SW 1271 (cell line): ENCODE measurements at regions not wholly inside any gene's neighbourhood (a gene's known extent, or its start where the extent isn't known, plus 50 kb on each side); places are given as distances from the start of the nearest gene placed in this dataset.
"Not testable (repeated sequence)": the region's sequence is repeated elsewhere in the genome, so short reads cannot be mapped to it uniquely, and the experiment has no call there.

Source experiments
- DNase-seq, 2 experiments: peaks; one replicate each; lab custom pipeline; 2025; lab: John Stamatoyannopoulos, UW

DNA sequence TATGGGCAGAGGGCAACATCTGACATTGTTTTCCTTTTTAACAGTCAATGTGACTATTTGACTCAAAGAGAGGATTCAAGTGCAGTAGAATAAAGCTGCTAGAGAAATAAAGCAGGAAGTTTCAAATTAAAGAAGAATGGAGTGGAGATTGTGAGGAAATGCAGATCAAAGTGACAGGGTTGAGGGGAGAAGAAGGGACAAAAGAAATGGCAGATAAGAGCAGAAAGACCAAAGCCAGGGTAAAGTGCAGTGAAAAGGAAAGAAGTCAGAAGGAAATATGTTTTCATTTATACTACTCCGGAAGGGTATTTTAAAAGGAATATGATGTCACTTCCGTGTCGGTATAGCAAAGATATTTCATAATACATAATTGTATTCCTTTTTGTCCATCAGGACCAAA, 297.5 kb upstream of the CRIM1 start:
- no peak for DNase-seq

DNA sequence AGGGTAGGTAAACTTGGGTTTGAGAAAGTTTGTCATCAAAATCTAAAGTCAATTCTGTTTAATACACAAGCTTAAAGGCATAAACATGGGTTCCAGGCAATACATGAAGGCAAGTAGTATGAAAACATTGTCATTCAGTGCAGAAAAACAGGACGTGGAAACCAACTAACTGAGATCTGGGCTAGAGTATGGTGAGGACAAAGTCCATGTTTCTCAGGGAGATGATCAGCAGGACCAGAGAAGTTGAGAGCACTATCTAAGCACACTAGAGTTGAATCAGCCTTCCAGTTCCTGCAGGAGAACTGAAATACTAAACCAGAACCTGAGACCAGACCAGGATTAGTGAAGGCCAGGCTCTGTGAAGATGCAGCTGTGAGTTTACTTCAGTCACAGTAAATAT, 302.8 kb upstream of the CRIM1 start:
- DNase-seq = no peak

DNA sequence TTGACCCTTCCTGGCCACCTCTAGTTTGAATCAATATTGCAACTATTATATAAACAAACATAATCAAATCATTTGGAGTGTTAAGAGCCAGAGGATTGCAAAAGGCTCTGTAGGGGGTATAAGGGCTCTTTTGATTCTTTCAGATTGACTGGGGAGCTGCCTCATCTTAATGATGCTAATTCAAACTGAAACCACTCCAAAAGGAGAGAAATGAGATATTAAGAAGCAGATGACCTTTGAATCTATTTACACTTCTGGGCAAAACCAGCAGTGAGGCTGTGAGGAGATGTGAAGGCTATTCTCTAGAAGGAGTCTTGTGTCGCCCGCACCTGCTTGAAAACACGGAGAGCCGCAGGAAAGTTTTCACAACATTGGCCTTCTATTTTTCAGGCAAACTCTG, 311.2 kb upstream of the CRIM1 start:
- DNase-seq = no peak

GRCh38 chr2:36035137-36035536, 320.4 kb upstream of the CRIM1 start:
- DNase-seq = no peak

GRCh38 chr2:36032046-36032445, 323.5 kb upstream of the CRIM1 start:
- no peak for DNase-seq

GRCh38 chr2:36031471-36031870, 324.1 kb upstream of the CRIM1 start:
- no peak for DNase-seq

DNA sequence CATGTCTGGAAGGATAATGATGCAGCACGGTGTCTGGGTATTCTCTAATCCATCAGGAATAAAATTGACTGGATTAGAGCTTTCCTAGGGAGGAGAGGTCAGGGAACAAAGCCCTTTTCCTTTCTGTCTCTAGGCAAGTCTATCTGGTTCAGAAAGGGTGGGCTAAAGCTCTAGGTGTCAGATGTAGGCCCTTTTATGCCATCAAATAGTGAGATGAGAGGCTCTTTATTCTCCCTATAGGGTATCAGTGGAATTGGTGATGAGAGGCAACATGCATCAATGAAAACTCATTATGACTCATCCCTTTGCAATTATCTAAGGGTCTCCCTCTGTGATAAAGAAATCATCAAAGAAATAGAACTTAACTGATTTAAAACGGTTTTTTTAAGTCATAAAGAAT, 328.0 kb upstream of the CRIM1 start:
- no peak for DNase-seq

- no peak for DNase-seq
These were observed 342.5 kb upstream of the CRIM1 start for GRCh38 chr2:36013064-36013463.

DNA sequence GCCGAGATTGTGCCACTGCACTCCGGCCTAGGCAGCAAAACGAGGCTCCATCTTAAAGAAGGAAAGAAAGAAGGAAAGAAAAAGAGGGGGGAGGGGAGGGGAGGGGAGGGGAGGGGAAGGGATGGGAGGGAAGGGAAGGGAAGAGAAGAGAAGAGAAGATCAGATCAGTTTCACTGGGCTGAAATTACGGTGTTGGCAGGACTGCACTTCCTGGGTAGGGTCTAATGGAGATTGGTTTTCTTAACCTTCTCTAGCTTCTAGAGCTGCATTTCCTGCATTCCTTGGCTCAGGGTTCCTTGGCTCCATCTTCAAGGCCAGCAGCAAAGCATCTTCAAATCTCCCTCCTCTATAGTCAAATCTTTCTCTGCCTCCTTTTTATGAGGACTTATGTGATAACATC, 349.1 kb upstream of the CRIM1 start:
- DNase-seq = no peak

DNA sequence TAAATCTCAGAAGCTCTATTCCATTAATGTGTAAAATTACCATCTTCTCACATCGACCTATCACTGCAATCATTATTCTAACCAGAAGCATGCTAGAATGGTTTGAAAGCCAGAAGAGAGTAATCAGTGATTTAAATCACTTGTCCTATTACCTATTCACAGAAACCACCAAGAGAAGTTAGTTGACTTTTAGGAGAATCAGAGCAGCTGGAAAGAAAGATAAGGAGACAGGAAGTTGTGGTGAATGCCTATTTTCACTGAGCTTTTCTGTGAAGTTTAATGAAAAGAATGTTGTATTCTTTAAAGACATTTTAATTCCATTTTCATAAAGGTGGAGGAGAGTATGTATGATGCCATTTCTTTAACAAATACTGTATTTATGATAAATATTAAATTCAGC, 352.6 kb upstream of the CRIM1 start:
- DNase-seq = no peak

DNA sequence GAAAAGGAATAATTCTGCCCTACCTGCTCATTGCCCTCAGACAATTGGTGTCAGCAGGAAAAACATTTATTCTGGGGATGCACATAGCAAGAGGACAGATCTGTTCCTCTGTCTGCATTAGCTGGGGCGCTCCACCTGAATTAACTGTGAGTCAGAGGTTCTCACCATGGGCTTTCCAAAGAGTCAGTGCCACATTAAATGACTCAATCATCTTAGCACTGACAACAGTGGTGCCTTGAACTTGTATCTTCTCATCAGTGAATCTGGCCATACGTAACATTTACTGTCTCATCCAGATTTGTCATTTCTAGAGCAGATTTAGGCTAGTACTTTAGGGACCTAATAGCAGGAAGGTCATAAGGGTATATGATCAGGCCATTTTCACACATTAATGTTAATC, 358.1 kb upstream of the CRIM1 start:
- DNase-seq = no peak

- DNase-seq = no peak
These were observed 366.1 kb upstream of the CRIM1 start for GRCh38 chr2:35989503-35989902.

- no peak for DNase-seq
These were observed 366.5 kb upstream of the CRIM1 start for GRCh38 chr2:35989040-35989439.

- no peak for DNase-seq
These were observed 368.7 kb upstream of the CRIM1 start for GRCh38 chr2:35986871-35987270.

GRCh38 chr2:35978218-35978617, 377.4 kb upstream of the CRIM1 start:
- DNase-seq = no peak

DNA sequence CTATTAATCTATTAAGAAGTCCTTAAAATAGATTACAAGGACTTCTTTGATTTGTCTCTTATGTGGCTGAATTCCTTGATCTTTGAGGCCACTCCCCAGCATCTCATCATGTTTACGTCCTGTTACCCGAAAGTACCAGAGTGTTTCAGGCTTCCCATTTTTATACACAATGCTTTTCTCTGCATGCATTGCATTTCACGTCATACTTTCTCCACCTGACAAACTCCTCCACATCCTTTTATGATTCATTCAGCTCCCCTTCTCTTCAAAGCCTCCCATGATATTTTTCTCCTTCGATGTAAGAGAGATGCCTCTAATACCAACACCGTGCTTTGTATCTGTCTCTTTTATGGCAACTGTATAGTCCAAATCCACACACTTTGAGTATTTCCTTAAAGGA, 379.0 kb upstream of the CRIM1 start:
- no peak for DNase-seq

DNA sequence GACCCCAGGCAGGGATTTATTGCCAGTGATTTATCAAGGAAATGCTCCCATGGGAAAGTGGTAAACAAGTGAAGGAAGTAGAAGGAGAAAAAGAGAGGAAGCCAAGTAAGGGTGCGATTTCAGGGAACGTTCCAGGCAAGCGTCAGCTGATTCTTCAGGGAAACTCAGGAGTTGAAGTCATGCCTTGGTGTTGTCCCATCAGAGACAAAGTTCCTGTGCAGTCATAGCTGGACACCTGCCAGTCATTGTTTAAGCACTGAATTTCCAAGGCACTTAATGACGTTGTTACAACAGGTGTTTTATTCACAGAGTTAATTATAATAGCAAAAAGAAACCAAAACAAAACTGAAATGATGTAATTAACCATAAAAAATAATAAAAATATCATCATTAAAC, 381.8 kb upstream of the CRIM1 start:
- DNase-seq = no peak

DNA sequence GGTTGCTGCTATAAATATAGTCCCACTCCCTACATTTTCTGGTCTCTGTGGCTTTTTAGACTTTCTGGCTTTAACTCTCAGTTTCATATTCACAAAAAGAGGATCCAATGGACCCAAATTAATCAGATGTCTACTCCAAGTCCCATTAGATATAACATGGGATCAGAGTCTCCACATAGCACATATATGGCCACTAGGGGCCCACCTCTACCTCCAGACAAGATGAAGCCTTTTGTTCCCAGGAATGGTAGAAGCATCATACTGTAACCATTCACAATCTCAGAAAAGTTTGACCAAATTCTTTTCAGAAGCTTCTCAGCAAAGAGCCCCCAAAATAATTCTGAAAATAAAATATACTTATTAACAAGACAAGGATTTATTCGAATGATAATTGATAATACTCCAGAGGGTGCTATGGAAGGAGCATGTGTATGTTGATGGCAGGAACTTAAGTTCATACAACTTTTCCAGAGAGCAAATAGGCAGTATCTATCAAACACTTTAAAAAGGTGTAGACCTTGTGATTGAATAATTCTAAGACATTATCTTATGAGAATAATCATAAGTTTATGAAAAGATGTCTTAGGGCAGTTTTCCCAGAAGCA, 382.3 kb upstream of the CRIM1 start:
- DNase-seq = peak in 1 of 2 experiments; percentile 53

DNA sequence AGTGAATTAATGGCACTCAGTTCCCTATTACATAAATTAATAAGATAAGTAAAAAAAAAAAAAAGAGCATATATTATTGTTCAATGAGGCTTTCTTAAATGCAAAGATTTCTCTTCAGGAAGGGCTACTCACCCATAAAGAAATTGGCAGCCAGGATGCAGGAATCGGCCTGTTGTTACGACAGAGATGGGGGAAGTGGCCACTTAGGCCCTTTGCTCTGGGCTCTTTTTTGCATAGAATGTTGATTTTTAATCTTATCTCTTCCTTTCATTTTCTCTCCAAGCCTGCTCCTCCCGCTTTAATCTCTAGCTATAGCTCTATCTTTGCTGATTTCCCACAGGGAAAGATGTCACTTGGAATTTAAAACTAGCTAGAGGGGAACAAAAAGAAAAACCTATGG, 391.8 kb upstream of the CRIM1 start:
- DNase-seq = no peak

GRCh38 chr2:35963357-35963756, 392.2 kb upstream of the CRIM1 start:
- no peak for DNase-seq

- DNase-seq = no peak
These were observed 392.9 kb upstream of the CRIM1 start for GRCh38 chr2:35962585-35963146.

GRCh38 chr2:35960596-35960995, 395.0 kb upstream of the CRIM1 start:
- DNase-seq = no peak

GRCh38 chr2:35957053-35957452, 398.5 kb upstream of the CRIM1 start:
- not testable (repeated sequence) for DNase-seq

DNA sequence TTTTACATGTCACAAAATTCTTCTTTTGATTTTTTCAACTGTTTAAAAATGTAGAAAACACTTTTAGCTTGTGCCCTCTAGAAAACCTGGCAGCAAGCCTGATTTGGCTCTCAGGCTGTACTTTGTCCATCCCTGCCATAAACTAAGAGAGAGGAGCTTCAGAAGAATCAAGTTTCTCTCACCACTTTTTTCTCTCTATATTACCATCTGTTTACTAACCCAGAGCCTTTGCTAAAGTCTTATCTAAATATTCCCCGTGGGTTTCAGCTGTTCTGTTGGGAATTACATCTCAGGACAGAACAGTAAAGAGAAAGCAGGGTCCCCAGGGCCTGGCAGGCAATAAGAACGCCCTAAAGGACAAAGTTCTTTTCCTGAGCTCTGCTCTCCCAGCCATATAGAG, 409.1 kb upstream of the CRIM1 start:
- DNase-seq = no peak
